Adrenal gland (tissue), 5 donors: ENCODE measurements at regions not wholly inside any gene's neighbourhood (a gene's known extent, or its start where the extent isn't known, plus 50 kb on each side); places are given as distances from the start of the nearest gene placed in this dataset.

Experiments
- CTCF ChIP-seq, 6 experiments: fragments of 450-650 bp in 4 of 6; fragments of 200-600 bp in 2 of 6; sonication (generic) in 1 of 6; IDR thresholded peaks; 1 replicate in 5 of 6; 2 replicates in 1 of 6; pipeline versions ENCODE4 v1.5.1 to v1.8.0; 2016 to 2021; ENCODE audit warnings: antibody characterized with exemption in 6 of 6, mild to moderate bottlenecking in 2 of 6, moderate library complexity in 1 of 6
- POLR2A ChIP-seq, 2 donors: fragments of 450-650 bp; IDR thresholded peaks; one replicate each; pipeline ENCODE4 v1.6.1; 2017; ENCODE audit warnings: antibody characterized with exemption in 2 of 2, mild to moderate bottlenecking in 2 of 2, moderate library complexity in 1 of 2
- donor health status: DM: no; HTN: no; CAD: no.

DNA sequence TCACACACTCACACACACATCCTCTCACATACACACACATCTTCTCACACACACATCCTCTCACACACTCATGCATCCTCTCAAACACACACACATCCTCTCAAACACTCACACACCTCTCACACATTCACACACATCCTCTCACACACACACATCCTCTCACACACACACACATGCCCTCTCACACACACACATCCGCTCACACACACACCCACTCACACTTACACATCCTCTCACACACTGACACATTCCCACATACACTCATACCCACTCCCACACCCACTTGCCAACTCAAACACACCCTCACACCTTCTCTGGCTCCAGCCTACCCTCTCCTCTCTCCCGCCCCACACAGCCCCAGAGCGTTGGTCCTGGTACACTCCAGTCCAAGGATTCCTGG is 127.9 kb upstream of the SLC30A5 start:
- TF ChIP-seq CTCF (IDR thresholded peaks at IDR 0.05): no peak
- no peak for TF ChIP-seq POLR2A (IDR thresholded peaks at IDR 0.05)
